Middle frontal gyrus (tissue), 1 donor: ENCODE measurements at regions not wholly inside any gene's neighbourhood (a gene's known extent, or its start where the extent isn't known, plus 50 kb on each side); places are given as distances from the start of the nearest gene placed in this dataset.

Experiments used
- DNase-seq: peaks from one replicate; pipeline ENCODE4 v3.0.0-alpha.2; 2015; ENCODE audit warnings: low spot score; ENCODE audit errors: extremely low spot score

- DNase-seq: no peak
These were observed 313.1 kb downstream of the MATN1 start for GRCh38 chr1:30410153-30410851.

- DNase-seq: no peak
These were observed 313.8 kb downstream of the MATN1 start for GRCh38 chr1:30409476-30410152.

GRCh38 chr1:30407865-30408580 lies 315.4 kb downstream of the MATN1 start:
- no peak for DNase-seq

GRCh38 chr1:30406996-30407864 lies 316.2 kb downstream of the MATN1 start:
- DNase-seq: no peak

GRCh38 chr1:30405631-30406212 lies 317.7 kb downstream of the MATN1 start:
- no peak for DNase-seq

- no peak for DNase-seq
These were observed 318.3 kb downstream of the MATN1 start for GRCh38 chr1:30405081-30405480.

GRCh38 chr1:30404341-30404740 lies 319.0 kb downstream of the MATN1 start:
- DNase-seq: no peak

- no peak for DNase-seq
These were observed 319.7 kb downstream of the MATN1 start for GRCh38 chr1:30403726-30404125.

- DNase-seq: no peak
These were observed 320.2 kb downstream of the MATN1 start for GRCh38 chr1:30403061-30403645.

GRCh38 chr1:30402031-30402430 lies 321.4 kb downstream of the MATN1 start:
- no peak for DNase-seq

GRCh38 chr1:30400507-30400906 lies 322.9 kb downstream of the MATN1 start:
- no peak for DNase-seq

- DNase-seq: no peak
These were observed 324.4 kb downstream of the MATN1 start for GRCh38 chr1:30399026-30399425.

- DNase-seq: no peak
These were observed 325.8 kb downstream of the MATN1 start for GRCh38 chr1:30397576-30397975.

GRCh38 chr1:30395631-30396030 lies 327.8 kb downstream of the MATN1 start:
- DNase-seq: no peak

GRCh38 chr1:30388386-30388785 lies 335.0 kb downstream of the MATN1 start:
- no peak for DNase-seq

- DNase-seq: no peak
These were observed 337.0 kb downstream of the MATN1 start for GRCh38 chr1:30386156-30386926.

GRCh38 chr1:30385246-30385995 lies 338.0 kb downstream of the MATN1 start:
- DNase-seq: no peak

GRCh38 chr1:30384286-30385245 lies 338.8 kb downstream of the MATN1 start:
- DNase-seq: no peak
